SK-N-SH (cell line): ENCODE measurements at regions not wholly inside any gene's neighbourhood (a gene's known extent, or its start where the extent isn't known, plus 50 kb on each side); places are given as distances from the start of the nearest gene placed in this dataset.

Experiments used
- EP300 ChIP-seq, 2 experiments: IDR thresholded peaks; 2 replicates each; pipeline versions ENCODE4 v1.4.0 to v1.6.1; 2012; ENCODE audit warnings: borderline replicate concordance in 1 of 2, low read depth in 1 of 2, low read length in 1 of 2
- EZH2phosphoT487 ChIP-seq: fragments of 200-600 bp; sonication (generic); IDR thresholded peaks from 2 replicates; pipeline ENCODE4 v1.6.1; 2017; ENCODE audit warnings: low read depth, mixed run types, mild to moderate bottlenecking, antibody characterized with exemption, moderate library complexity, borderline replicate concordance
- FOXM1 ChIP-seq: IDR thresholded peaks from 2 replicates; pipeline ENCODE4 v1.4.0; 2012; ENCODE audit warnings: low read depth, mild to moderate bottlenecking
- GABPA ChIP-seq: IDR thresholded peaks from 2 replicates; pipeline ENCODE4 v1.4.0; 2012; ENCODE audit warnings: low read depth, mild to moderate bottlenecking
- IRF3 ChIP-seq: fragments of 150-350 bp; IDR thresholded peaks from 2 replicates; pipeline ENCODE4 v1.6.1; 2016; ENCODE audit warnings: mild to moderate bottlenecking, low read depth, low read length
- MXI1 ChIP-seq: IDR thresholded peaks from 2 replicates; pipeline ENCODE4 v1.6.1; 2012; ENCODE audit warnings: mild to moderate bottlenecking, low read depth, low read length, improper control_type of control experiment
- NFIC ChIP-seq: IDR thresholded peaks from 2 replicates; pipeline ENCODE4 v1.4.0; 2012; ENCODE audit warnings: borderline replicate concordance
- RAD21 ChIP-seq: IDR thresholded peaks from 2 replicates; pipeline ENCODE4 v1.6.1; 2012; ENCODE audit warnings: mild to moderate bottlenecking, low read length
- RFX5 ChIP-seq: IDR thresholded peaks from 2 replicates; pipeline ENCODE4 v1.6.1; 2012; ENCODE audit warnings: mild to moderate bottlenecking, improper control_type of control experiment, low read length
- RXRA ChIP-seq: IDR thresholded peaks from 2 replicates; pipeline ENCODE4 v1.4.0; 2012; ENCODE audit warnings: low read depth, mild to moderate bottlenecking, borderline replicate concordance
- USF1 ChIP-seq: IDR thresholded peaks from 2 replicates; pipeline ENCODE4 v1.4.0; 2012; ENCODE audit warnings: low read depth, borderline replicate concordance
- YY1 ChIP-seq: IDR thresholded peaks from 2 replicates; pipeline ENCODE4 v1.4.0; 2012; ENCODE audit warnings: low read depth, mild to moderate bottlenecking
- TF ChIP-seq, protein P1 (sequence below): fragments of 200-600 bp; sonication (generic); IDR thresholded peaks from 2 replicates; pipeline ENCODE4 v1.6.1; 2017; ENCODE audit warnings: antibody characterized with exemption, mild to moderate bottlenecking, moderate library complexity
- TF ChIP-seq, protein P2 (sequence below): IDR thresholded peaks from 2 replicates; pipeline ENCODE4 v1.4.0; 2012; ENCODE audit warnings: low read depth, borderline replicate concordance

DNA sequence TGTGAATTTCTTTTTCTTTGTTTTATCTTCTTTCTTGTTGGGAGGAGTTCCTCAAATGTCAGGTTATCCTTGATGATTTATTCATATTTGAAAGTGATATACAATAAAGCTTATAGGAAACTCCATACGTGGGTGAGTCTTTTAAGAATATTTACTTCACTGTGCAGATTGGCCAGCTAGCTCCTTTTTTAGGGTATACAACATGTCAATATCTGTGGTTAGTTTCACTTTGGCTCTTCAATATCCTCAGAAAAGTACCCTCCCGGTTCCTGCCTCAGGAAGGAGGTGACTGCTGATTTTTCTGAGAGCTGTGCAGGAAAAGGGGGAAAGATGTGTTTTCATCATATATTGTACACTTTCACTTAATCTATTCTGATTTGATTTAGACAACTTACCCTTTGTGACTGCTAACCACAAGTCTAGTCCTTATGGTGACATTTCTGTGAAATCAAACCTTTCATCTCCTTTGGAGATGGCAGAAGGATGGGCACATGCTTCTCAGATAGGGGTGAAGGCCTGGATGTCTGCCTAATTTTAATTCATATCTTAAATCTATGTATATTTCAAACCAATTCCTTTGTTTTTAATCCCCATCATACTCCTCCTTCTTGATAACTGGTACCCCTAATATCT is 98.2 kb upstream of the NECTIN3 start:
- TF ChIP-seq, protein P1, sequence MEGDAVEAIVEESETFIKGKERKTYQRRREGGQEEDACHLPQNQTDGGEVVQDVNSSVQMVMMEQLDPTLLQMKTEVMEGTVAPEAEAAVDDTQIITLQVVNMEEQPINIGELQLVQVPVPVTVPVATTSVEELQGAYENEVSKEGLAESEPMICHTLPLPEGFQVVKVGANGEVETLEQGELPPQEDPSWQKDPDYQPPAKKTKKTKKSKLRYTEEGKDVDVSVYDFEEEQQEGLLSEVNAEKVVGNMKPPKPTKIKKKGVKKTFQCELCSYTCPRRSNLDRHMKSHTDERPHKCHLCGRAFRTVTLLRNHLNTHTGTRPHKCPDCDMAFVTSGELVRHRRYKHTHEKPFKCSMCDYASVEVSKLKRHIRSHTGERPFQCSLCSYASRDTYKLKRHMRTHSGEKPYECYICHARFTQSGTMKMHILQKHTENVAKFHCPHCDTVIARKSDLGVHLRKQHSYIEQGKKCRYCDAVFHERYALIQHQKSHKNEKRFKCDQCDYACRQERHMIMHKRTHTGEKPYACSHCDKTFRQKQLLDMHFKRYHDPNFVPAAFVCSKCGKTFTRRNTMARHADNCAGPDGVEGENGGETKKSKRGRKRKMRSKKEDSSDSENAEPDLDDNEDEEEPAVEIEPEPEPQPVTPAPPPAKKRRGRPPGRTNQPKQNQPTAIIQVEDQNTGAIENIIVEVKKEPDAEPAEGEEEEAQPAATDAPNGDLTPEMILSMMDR, result no peak
- no peak for TF ChIP-seq EZH2phosphoT487
- no peak for TF ChIP-seq MXI1
- TF ChIP-seq RXRA, result no peak
- no peak for TF ChIP-seq IRF3
- TF ChIP-seq FOXM1, result no peak
- no peak for TF ChIP-seq USF1
- TF ChIP-seq, protein P2, sequence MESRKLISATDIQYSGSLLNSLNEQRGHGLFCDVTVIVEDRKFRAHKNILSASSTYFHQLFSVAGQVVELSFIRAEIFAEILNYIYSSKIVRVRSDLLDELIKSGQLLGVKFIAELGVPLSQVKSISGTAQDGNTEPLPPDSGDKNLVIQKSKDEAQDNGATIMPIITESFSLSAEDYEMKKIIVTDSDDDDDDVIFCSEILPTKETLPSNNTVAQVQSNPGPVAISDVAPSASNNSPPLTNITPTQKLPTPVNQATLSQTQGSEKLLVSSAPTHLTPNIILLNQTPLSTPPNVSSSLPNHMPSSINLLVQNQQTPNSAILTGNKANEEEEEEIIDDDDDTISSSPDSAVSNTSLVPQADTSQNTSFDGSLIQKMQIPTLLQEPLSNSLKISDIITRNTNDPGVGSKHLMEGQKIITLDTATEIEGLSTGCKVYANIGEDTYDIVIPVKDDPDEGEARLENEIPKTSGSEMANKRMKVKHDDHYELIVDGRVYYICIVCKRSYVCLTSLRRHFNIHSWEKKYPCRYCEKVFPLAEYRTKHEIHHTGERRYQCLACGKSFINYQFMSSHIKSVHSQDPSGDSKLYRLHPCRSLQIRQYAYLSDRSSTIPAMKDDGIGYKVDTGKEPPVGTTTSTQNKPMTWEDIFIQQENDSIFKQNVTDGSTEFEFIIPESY, result no peak
- no peak for TF ChIP-seq RAD21
- TF ChIP-seq NFIC, result no peak
- no peak for TF ChIP-seq YY1
- TF ChIP-seq EP300 (IDR thresholded peaks at IDR 0.05; ENCODE audit: borderline replicate concordance in 1 of 2, low read depth in 1 of 2, low read length in 1 of 2), result no peak
- no peak for TF ChIP-seq RFX5
- TF ChIP-seq GABPA, result no peak
